ENCODE measurements at regions not wholly inside any gene's neighbourhood (a gene's known extent, or its start where the extent isn't known, plus 50 kb on each side); places are given as distances from the start of the nearest gene placed in this dataset.

DNA sequence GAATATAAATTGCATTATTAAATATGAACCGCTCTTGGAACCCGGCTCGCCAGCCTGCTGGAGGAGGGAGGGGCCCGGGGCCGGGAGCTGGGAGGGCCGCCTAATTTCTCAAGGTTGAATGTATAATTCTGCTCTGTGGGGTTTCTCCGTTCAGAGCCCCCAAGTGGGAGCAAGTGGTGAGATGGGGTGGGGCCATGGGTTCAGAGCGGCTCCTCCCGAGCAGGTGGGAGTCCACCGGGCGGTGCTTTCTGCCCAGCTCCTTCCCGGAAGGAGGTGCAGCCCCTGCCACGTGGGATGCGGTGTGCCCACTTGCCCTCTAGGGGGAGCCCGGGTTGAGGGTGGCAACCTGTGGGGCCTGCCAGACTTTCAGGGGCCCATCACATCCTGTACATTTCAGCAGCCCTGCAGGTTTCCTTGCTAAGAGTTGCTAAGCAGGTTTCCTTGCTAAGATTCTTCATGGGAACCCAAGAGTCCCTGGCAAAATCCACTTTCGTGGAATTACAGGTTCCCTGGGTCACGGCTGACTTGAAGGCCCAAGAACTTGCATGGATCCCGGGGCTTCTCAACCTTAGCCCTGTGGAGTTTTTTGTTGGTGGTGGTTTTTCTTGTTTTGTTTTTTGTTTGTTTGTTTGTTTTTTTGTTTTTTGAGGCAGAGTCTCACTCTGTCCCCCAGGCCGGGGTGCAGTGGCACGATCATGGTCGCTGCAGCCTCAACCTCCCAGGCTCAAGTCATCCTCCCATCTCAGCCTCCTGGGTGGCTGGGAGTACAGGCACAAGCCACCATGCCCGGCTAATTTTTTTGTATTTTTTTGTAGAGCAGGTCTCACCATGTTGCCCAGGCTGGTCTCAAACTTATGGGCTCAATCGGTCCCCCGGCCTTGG, 196.7 kb upstream of the GSE1 start:
- no peak overlapping the region for H3K9ac ChIP-seq (ENCODE audit: low read length)
- H3K4me1 ChIP-seq (ENCODE audit: control insufficient read depth, insufficient read depth, low read length), result peaks cover 4% of the 10 kb centered on the region
- no peak overlapping the region for H3K4me3 ChIP-seq (ENCODE audit: low read length)
- no peak overlapping the region for H3K27ac ChIP-seq (ENCODE audit: low read depth, low read length)
- no peaks in the 10 kb centered on the region for H3K27me3 ChIP-seq (ENCODE audit: control insufficient read depth, insufficient read depth, low read length)
- H3K36me3 ChIP-seq (ENCODE audit: control insufficient read depth, insufficient read depth, low read length), result no peaks in the 10 kb centered on the region

GRCh38 chr16:85417156-85417860, 195.8 kb upstream of the GSE1 start:
- H3K27me3 ChIP-seq (ENCODE audit: control insufficient read depth, insufficient read depth, low read length), result no peaks in the 10 kb centered on the region
- H3K4me3 ChIP-seq (ENCODE audit: low read length), result no peak overlapping the region
- peaks cover 4% of the 10 kb centered on the region for H3K4me1 ChIP-seq (ENCODE audit: control insufficient read depth, insufficient read depth, low read length)
- no peak overlapping the region for H3K27ac ChIP-seq (ENCODE audit: low read depth, low read length)
- H3K36me3 ChIP-seq (ENCODE audit: control insufficient read depth, insufficient read depth, low read length), result no peaks in the 10 kb centered on the region
- no peak overlapping the region for H3K9ac ChIP-seq (ENCODE audit: low read length)

- no peak overlapping the region for H3K9ac ChIP-seq (ENCODE audit: low read length)
- no peaks in the 10 kb centered on the region for H3K36me3 ChIP-seq (ENCODE audit: control insufficient read depth, insufficient read depth, low read length)
- H3K27ac ChIP-seq (ENCODE audit: low read depth, low read length), result no peak overlapping the region
- no peaks in the 10 kb centered on the region for H3K27me3 ChIP-seq (ENCODE audit: control insufficient read depth, insufficient read depth, low read length)
- H3K4me1 ChIP-seq (ENCODE audit: control insufficient read depth, insufficient read depth, low read length), result peaks cover 4% of the 10 kb centered on the region
- H3K4me3 ChIP-seq (ENCODE audit: low read length), result no peak overlapping the region
These were observed 194.1 kb upstream of the GSE1 start for GRCh38 chr16:85418978-85419491.

GRCh38 chr16:85419503-85420408, 193.4 kb upstream of the GSE1 start:
- no peak overlapping the region for H3K27ac ChIP-seq (ENCODE audit: low read depth, low read length)
- no peak overlapping the region for H3K9ac ChIP-seq (ENCODE audit: low read length)
- H3K27me3 ChIP-seq (ENCODE audit: control insufficient read depth, insufficient read depth, low read length), result no peaks in the 10 kb centered on the region
- H3K4me1 ChIP-seq (ENCODE audit: control insufficient read depth, insufficient read depth, low read length), result peaks cover 4% of the 10 kb centered on the region
- no peaks in the 10 kb centered on the region for H3K36me3 ChIP-seq (ENCODE audit: control insufficient read depth, insufficient read depth, low read length)
- H3K4me3 ChIP-seq (ENCODE audit: low read length), result no peak overlapping the region

DNA sequence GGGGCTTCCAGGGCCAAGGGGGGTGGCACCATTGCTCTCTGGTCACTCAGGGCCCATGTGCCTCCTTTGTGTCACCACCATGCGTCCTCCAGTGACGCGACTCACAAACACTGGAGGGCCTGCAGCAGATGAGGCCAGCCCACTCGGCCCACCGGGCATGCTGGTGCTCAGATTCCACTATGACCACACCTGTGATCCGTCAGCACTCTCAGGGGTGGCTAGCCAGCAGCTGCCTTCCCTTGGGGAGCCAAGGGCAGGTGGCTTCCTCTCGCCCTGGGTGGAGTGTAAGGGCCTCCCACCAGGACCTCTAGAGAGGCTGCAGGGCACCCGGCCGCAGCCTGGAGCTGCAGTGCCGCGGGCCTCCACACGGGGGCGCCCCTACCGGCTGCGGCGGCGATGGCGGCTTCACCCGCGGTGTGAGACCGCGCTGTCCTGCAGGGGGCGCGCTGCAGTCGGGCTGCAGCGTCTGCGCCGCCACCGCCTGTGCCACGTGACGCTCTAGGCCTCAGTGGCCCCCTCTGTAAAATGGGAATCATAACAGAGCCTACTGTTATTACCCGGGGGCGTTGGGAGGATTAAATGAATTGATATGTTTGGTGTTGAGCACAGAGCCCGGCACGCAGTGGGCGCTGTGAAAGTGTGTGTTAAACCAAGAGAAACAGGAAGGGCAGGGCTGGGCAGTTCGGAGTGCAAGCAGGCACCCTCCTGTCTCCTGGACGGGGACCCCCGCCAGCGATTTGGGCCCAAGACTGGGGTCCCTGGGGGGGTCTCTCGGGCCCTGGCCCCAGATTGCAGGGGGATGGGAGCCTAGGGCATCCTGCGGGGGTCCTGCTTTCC, 192.4 kb upstream of the GSE1 start:
- no peak overlapping the region for H3K27ac ChIP-seq (ENCODE audit: low read depth, low read length)
- H3K4me3 ChIP-seq (ENCODE audit: low read length), result no peak overlapping the region
- H3K4me1 ChIP-seq (ENCODE audit: control insufficient read depth, insufficient read depth, low read length), result peaks cover 2% of the 10 kb centered on the region
- H3K27me3 ChIP-seq (ENCODE audit: control insufficient read depth, insufficient read depth, low read length), result no peaks in the 10 kb centered on the region
- H3K9ac ChIP-seq (ENCODE audit: low read length), result no peak overlapping the region
- no peaks in the 10 kb centered on the region for H3K36me3 ChIP-seq (ENCODE audit: control insufficient read depth, insufficient read depth, low read length)

GRCh38 chr16:85421338-85422195, 191.6 kb upstream of the GSE1 start:
- no peak overlapping the region for H3K4me3 ChIP-seq (ENCODE audit: low read length)
- no peaks in the 10 kb centered on the region for H3K4me1 ChIP-seq (ENCODE audit: control insufficient read depth, insufficient read depth, low read length)
- no peaks in the 10 kb centered on the region for H3K27me3 ChIP-seq (ENCODE audit: control insufficient read depth, insufficient read depth, low read length)
- no peak overlapping the region for H3K9ac ChIP-seq (ENCODE audit: low read length)
- no peaks in the 10 kb centered on the region for H3K36me3 ChIP-seq (ENCODE audit: control insufficient read depth, insufficient read depth, low read length)
- H3K27ac ChIP-seq (ENCODE audit: low read depth, low read length), result no peak overlapping the region

GRCh38 chr16:85422196-85422631, 190.9 kb upstream of the GSE1 start:
- no peak overlapping the region for H3K9ac ChIP-seq (ENCODE audit: low read length)
- H3K27ac ChIP-seq (ENCODE audit: low read depth, low read length), result no peak overlapping the region
- no peaks in the 10 kb centered on the region for H3K27me3 ChIP-seq (ENCODE audit: control insufficient read depth, insufficient read depth, low read length)
- no peaks in the 10 kb centered on the region for H3K36me3 ChIP-seq (ENCODE audit: control insufficient read depth, insufficient read depth, low read length)
- H3K4me3 ChIP-seq (ENCODE audit: low read length), result no peak overlapping the region
- H3K4me1 ChIP-seq (ENCODE audit: control insufficient read depth, insufficient read depth, low read length), result no peaks in the 10 kb centered on the region

- H3K27ac ChIP-seq (ENCODE audit: low read depth, low read length), result no peak overlapping the region
- no peaks in the 10 kb centered on the region for H3K36me3 ChIP-seq (ENCODE audit: control insufficient read depth, insufficient read depth, low read length)
- no peak overlapping the region for H3K9ac ChIP-seq (ENCODE audit: low read length)
- H3K4me1 ChIP-seq (ENCODE audit: control insufficient read depth, insufficient read depth, low read length), result no peaks in the 10 kb centered on the region
- H3K4me3 ChIP-seq (ENCODE audit: low read length), result no peak overlapping the region
- no peaks in the 10 kb centered on the region for H3K27me3 ChIP-seq (ENCODE audit: control insufficient read depth, insufficient read depth, low read length)
These were observed 190.2 kb upstream of the GSE1 start for GRCh38 chr16:85422632-85423550.

DNA sequence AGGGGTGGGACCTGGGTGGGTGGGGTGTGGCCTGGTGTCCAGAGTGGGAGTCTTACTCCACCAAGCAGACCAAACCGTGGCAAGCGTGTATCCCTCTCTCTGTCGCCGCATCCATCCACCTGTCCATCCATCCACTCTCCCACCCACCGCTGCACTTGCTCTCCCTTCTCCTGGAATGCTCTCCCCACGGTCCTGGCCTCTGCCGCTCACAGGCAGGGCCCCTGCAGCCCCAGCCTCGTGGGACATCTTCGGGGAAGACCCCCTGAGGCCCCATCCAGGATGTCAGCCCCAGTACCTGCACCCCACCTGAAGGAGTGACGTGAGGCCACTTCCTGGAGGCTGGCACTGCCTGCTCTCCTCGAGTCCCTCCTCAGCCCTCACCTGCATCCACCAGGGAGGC, 189.5 kb upstream of the GSE1 start:
- H3K27me3 ChIP-seq (ENCODE audit: control insufficient read depth, insufficient read depth, low read length), result no peaks in the 10 kb centered on the region
- no peak overlapping the region for H3K4me3 ChIP-seq (ENCODE audit: low read length)
- no peak overlapping the region for H3K27ac ChIP-seq (ENCODE audit: low read depth, low read length)
- H3K4me1 ChIP-seq (ENCODE audit: control insufficient read depth, insufficient read depth, low read length), result no peaks in the 10 kb centered on the region
- H3K9ac ChIP-seq (ENCODE audit: low read length), result no peak overlapping the region
- no peaks in the 10 kb centered on the region for H3K36me3 ChIP-seq (ENCODE audit: control insufficient read depth, insufficient read depth, low read length)
